Right lung (tissue), 2 donors: ENCODE measurements at regions not wholly inside any gene's neighbourhood (a gene's known extent, or its start where the extent isn't known, plus 50 kb on each side); places are given as distances from the start of the nearest gene placed in this dataset.

Experiments used
- DNase-seq, 2 donors: peaks; one replicate each; pipeline ENCODE4 v3.0.0-alpha.2; 2013

DNA sequence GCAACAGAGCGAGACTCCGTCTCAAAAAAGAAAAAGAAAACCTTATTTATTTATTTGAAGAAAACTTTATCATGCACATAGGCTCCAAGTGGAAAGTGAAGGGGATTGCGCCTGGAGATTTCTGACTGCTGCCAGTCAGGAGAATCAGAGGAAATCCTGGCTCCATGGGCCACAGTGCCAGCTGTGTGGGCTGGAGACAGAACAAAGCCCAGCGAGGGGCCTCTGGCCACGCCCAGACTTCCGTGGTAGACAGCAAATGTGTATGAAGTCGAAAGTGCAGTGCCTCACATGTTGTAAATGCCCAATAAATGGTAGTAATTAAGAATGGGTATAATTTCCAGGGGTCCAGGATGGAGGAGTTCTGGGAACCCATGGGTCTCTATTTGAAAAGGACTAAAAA is 75.8 kb upstream of the WWC1 start:
- no peak for DNase-seq

DNA sequence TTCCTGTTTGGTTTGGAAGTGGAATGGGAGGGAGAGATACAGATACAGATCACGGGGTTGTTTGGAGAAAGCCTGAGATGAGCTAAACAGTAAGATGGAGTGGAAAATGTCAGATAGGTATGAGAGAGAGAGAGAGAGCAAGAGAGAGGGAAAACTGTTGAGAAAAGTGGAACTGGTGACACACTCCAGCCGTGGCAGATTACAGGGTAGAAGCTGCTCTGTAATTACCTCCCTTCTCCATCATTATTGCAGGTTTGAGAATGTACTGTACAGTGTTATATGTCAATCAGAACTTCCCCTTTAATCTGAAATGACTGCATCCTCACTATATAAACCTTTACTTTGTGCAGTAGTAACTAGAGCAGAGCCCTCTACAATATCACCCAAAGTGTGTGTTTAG is 74.5 kb upstream of the WWC1 start:
- DNase-seq, result no peak

DNA sequence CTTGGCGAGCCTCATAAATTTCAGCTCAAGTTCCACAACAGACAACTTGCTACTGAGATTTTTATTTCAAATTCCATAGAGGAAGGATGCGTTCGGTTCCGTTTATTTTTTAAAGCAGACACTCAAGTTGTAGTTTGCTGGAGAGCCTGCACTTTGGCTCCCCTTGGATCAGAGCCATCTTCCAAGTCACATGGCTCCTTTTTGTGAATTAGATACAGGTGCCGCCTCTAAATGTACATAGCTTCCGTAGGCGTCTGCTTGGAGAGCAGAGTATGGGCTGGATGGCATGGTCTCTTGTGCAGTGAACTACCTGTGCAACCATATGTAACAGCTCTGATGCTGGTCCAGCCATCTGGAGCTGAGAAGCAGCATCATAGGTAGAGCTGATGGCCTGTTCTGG is 73.9 kb upstream of the WWC1 start:
- DNase-seq, result no peak

DNA sequence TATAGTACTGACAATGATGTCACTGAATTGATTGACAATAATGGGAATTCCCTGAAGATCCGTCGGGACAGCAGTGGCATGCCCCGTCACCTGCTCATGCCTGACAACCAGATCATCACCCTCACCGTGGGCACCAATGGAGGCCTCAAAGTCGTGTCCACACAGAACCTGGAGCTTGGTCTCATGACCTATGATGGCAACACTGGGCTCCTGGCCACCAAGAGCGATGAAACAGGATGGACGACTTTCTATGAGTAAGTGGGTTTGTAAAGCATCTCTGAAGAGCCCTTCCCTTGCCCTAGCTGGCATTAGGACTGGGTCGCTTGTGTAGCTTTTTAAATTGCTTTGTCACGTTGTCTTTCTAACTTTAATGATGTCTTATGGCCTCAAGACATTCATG is 72.7 kb upstream of the WWC1 start:
- DNase-seq, result no peak

DNA sequence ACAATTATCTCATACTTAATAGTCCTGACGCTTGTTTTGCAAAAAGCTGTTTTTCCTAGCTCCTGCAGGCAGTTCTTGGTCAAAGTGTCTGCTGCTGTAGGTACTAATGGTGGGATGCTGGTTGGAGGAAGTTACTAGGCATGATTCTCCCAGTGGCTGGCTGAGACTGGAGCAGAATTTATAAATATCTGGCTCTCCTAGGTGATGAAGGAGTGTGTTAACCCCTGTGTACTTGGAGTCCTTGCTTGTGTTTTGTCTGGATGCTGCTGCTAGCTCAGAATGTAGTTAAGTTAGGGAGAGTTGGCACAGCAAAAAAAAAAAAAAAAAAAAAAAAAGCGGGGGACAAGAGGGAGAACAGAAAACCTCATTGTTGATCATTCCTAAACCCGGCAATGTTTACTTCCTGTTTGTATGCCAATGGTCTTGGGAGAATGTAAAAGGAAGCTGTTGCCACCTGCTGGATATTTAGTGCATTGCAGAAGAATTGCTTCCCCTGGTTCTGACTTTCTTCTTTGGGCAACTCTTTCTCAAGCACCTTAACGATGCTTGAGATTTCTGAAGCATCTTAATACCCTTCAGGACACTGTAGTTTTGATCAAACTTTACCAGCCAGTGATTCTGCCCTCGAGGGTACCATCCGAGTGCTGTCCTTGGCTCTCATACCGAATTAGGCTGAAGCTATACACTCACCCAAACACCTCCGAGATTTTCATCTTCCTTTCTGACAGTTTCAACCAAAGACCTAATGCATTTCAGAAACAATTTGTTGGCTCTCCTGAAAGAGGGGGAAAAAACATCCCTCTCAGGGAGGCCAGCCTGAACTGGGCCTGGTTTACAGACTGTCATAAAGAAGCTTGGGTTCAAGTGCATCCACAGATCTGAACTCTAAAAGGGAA is 71.7 kb upstream of the WWC1 start:
- peak; percentile 65 to 79 for DNase-seq

DNA sequence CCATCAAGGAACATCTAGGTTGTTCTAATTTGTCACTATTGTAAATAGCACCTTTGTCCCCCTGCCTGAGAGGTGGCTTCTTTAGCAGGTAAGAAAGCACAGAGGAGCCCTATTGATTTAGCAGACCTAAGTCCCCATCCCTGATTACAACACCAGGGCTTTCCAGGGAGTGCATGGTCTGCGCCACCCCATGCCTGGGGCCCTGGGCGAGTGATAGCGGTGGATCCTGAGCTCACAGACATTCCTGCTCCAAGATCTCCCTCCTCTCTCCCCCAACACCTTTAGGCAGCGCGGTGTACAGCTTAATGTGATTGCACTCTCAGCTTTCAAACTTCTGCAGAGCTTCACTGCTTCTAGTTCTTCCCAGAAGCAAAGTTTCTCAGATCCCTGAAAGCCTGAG is 67.4 kb upstream of the WWC1 start:
- no peak for DNase-seq

DNA sequence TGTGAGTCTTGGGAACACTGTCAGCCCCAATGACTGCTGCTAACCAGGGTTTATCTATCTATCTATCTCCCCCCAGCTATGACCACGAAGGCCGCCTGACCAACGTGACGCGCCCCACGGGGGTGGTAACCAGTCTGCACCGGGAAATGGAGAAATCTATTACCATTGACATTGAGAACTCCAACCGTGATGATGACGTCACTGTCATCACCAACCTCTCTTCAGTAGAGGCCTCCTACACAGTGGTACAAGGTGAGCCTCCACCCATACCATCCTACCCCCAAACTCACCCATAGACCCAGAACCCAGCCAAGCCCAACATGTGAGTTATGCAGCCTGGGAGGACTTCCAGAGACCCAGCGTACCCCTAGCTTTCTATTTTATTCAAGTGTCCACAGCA is 65.4 kb upstream of the WWC1 start:
- DNase-seq, result no peak

DNA sequence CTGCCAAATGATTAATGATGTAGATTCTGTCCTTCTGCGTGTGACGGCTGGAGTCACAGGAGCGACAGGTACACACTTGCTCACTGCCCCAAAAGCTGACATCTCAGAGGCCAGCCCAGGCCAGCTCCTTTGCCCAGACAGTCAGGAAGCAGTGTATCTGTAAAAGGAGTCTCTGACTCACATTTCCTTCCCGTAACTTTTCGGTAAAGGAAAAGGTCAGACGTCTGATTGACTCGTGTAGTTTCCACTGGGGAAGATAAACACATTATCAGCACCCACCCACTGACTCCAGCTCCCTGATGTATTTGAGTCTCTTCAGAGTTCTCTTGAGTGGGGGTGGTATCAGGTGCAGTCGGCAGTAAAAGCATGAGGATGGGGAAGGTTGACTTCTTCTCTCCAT is 64.4 kb upstream of the WWC1 start:
- DNase-seq, result no peak

DNA sequence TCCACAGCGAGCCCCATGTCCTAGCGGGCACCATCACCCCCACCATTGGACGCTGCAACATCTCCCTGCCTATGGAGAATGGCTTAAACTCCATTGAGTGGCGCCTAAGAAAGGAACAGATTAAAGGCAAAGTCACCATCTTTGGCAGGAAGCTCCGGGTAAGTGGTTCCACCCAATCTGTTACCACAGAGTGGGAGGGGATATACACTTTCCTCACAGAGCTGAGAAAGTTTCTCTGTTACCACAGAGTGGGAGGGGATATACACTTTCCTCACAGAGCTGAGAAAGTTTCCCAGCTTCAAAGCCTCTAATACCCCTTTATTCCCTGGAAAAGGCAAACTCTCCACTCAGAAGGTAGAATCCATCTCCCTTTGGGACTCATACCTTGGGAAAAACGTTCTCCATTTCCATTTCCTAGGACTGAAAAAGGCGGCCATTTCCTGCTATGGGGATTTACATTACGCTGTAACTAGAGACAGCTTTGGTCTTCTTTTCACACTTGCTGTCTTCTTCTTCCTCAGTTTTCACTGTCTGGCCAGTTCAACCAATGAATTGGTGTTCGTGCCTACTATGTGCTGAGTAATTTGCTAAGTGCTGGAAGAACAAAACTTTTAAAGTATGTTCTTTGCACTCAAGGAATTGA is 63.4 kb upstream of the WWC1 start:
- DNase-seq, result no peak

DNA sequence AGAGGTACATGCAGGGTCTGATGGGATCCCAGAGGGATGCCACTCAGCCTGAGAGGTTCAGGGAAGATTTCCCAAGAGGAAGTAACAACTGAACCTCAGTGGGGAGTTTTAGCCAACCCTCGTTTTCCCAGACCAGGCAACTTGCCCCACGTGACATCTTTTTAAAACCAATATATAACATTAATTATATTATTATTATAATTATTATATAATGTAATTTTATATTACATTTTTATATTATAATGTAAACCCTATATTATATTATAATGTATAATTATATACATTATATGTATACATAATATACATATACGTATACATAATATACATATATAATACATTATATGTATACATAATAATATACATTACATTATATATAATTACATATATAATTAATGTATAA is 62.8 kb upstream of the WWC1 start:
- DNase-seq, result no peak

DNA sequence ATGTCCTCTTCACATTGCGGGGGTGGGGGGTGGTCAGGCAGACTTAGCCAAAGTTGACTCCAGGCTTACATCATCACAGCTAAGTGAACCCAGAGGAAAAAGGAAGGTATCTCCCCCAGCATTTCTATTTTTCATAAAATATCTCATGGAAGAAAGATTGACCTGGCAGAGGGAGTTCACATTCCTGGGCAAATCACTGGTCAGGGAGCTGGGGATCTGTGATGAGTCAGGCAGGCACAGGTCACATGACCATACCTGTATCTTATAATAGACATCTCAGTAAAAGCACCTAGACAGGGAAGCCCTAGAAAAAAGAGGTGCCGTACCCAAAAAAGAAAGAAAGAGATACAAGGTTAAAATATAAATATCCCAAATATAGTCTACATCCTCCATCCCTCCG is 57.3 kb upstream of the WWC1 start:
- DNase-seq, result no peak

DNA sequence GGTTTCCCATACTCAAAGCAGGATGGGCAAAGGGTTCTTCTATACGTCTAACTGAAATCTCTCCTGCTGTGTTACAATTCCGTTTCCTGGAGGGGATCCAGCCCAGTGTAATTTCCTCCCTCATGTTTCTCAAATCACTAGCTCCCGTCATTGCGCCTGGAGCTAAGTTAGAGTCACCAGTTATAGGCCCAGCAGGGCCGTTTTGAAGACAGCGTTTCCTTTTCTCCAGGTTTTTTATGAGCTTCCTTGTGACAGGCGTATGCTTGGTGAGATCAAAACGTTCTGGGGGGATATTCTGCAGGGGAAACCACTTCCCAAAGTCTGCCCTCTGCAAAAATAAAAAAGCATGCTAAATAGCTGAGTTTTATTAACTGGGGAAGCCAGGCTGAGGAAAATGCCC is 53.0 kb upstream of the WWC1 start:
- DNase-seq, result no peak

DNA sequence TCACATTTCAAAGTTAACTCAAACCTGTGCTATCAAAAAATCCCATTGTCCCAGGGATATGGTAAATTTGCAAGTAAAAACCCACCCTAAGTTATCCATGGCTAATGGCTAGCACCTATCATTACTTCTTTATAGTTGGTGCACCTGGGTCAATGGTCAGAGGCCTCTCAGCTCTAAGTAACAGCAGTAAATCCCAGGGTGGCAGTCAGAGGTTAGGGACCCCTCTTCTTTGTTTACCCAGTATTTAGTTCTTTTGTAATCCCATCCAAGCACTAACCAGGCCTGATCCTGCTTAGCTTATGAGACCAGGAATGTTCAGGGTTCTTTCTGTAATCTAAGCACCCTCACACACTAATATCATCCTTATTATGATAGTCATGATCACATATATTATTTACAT is 52.1 kb upstream of the WWC1 start:
- no peak for DNase-seq
